ENCODE measurements at regions not wholly inside any gene's neighbourhood (a gene's known extent, or its start where the extent isn't known, plus 50 kb on each side); places are given as distances from the start of the nearest gene placed in this dataset.

DNA sequence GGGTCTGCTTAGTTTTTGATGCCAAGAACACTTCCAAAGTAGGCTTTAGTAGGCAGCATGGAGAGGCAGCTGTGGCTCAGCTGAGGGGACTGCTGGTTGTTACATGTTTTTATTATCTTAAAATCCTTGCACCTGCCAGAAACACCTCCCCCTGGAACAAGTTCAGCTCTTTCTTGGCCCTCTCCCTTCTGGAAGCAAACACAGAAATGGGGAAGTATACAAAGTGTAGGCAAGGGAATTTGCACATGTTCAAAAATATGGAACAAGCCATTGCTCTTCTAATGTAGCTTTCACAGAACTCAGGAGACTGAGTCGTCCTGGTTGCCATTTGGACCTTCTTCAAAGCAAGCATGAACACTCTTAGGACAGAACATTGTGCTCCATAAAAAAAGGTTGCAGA is 169.1 kb upstream of the SEMA6D start:
- ATAC-seq (ENCODE audit: low read depth) = no peak
- H4K8ac ChIP-seq (ENCODE audit: low read depth in 2 of 2, low read length in 2 of 2) = no peak overlapping the region
- H2AK9ac ChIP-seq (replicated peaks; ENCODE audit: low read depth, low read length, poor library complexity) = no peak overlapping the region
- WGBS, 2 experiments (ENCODE audit: extremely low coverage in 2 of 2, insufficient read length in 1 of 2) = no CpG with 5 or more reads among the region's 1 CpG
- intact Hi-C loops (cut with micrococcal nuclease) = no loop called here
- H2BK120ac ChIP-seq (ENCODE audit: low read depth, low read length) = no peak overlapping the region
- BruUV-seq (replicated peaks) = no TSS peak
- H3K79me1 ChIP-seq (ENCODE audit: low read depth in 1 of 2, low read length in 2 of 2) = no peaks in the 10 kb centered on the region
- H2BK15ac ChIP-seq (ENCODE audit: low read depth, low read length) = no peak overlapping the region
- H3K27me3 ChIP-seq (ENCODE audit: control insufficient read depth, insufficient read depth, low read length) = no peaks in the 10 kb centered on the region; the same call in 1 of the 2 replicates
- H3K4me1 ChIP-seq (ENCODE audit: control insufficient read depth, insufficient read depth, low read length) = no peaks in the 10 kb centered on the region
- CTCF ChIA-PET = interaction anchor here (0.8 kb wide), 1 partner anchor 10 kb away, joined by 4 read pairs; no protein-coding TSS in a partner anchor
- dilution Hi-C loops (cut with HindIII; ENCODE audit: low sequenced_read_pairs, unreplicated experiment) = no loop called here
- no peak overlapping the region for H3K23ac ChIP-seq (ENCODE audit: low read depth, low read length)
- no peak overlapping the region for H4K91ac ChIP-seq (ENCODE audit: insufficient read depth, low read depth, low read length)
- no peak for TF ChIP-seq NFE2L2 (IDR thresholded peaks at IDR 0.05; ENCODE audit: low read depth, low read length)
- no peak for TF ChIP-seq POLR2A (IDR thresholded peaks at IDR 0.05; ENCODE audit: low read depth, low read length)
- no peak for TF ChIP-seq RAD21 (IDR thresholded peaks at IDR 0.05; ENCODE audit: low read length)
- TF ChIP-seq, protein P1, sequence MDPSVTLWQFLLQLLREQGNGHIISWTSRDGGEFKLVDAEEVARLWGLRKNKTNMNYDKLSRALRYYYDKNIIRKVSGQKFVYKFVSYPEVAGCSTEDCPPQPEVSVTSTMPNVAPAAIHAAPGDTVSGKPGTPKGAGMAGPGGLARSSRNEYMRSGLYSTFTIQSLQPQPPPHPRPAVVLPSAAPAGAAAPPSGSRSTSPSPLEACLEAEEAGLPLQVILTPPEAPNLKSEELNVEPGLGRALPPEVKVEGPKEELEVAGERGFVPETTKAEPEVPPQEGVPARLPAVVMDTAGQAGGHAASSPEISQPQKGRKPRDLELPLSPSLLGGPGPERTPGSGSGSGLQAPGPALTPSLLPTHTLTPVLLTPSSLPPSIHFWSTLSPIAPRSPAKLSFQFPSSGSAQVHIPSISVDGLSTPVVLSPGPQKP (IDR thresholded peaks at IDR 0.05; ENCODE audit: borderline replicate concordance, low read depth, low read length) = no peak
- TF ChIP-seq CHD1 (IDR thresholded peaks at IDR 0.05; ENCODE audit: low read depth, low read length) = no peak
- TF ChIP-seq, protein P2, sequence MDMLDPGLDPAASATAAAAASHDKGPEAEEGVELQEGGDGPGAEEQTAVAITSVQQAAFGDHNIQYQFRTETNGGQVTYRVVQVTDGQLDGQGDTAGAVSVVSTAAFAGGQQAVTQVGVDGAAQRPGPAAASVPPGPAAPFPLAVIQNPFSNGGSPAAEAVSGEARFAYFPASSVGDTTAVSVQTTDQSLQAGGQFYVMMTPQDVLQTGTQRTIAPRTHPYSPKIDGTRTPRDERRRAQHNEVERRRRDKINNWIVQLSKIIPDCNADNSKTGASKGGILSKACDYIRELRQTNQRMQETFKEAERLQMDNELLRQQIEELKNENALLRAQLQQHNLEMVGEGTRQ (IDR thresholded peaks at IDR 0.05; ENCODE audit: low read depth, low read length) = no peak
- no peak for TF ChIP-seq MAZ (IDR thresholded peaks at IDR 0.05; ENCODE audit: borderline replicate concordance, low read depth, low read length)
- no peak for TF ChIP-seq BHLHE40 (IDR thresholded peaks at IDR 0.05; ENCODE audit: low read depth, low read length)
- no peak for TF ChIP-seq RFX5 (IDR thresholded peaks at IDR 0.05; ENCODE audit: low read depth, low read length)
- TF ChIP-seq MAFK (IDR thresholded peaks at IDR 0.05; ENCODE audit: low read depth, low read length) = no peak
- no peak for TF ChIP-seq MXI1 (IDR thresholded peaks at IDR 0.05; ENCODE audit: borderline replicate concordance, low read depth, low read length)
- no peak for TF ChIP-seq CEBPB (IDR thresholded peaks at IDR 0.05; ENCODE audit: low read depth, low read length)
- no peak for TF ChIP-seq FOS (IDR thresholded peaks at IDR 0.05; ENCODE audit: low read depth, low read length)
- TF ChIP-seq, protein P3, sequence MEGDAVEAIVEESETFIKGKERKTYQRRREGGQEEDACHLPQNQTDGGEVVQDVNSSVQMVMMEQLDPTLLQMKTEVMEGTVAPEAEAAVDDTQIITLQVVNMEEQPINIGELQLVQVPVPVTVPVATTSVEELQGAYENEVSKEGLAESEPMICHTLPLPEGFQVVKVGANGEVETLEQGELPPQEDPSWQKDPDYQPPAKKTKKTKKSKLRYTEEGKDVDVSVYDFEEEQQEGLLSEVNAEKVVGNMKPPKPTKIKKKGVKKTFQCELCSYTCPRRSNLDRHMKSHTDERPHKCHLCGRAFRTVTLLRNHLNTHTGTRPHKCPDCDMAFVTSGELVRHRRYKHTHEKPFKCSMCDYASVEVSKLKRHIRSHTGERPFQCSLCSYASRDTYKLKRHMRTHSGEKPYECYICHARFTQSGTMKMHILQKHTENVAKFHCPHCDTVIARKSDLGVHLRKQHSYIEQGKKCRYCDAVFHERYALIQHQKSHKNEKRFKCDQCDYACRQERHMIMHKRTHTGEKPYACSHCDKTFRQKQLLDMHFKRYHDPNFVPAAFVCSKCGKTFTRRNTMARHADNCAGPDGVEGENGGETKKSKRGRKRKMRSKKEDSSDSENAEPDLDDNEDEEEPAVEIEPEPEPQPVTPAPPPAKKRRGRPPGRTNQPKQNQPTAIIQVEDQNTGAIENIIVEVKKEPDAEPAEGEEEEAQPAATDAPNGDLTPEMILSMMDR (conservative IDR thresholded peaks at IDR 0.05; ENCODE audit: low read depth, low read length) = no peak
- TF ChIP-seq SMC3 (IDR thresholded peaks at IDR 0.05; ENCODE audit: low read depth, low read length) = no peak
- H2BK20ac ChIP-seq (ENCODE audit: low read depth, low read length) = no peak overlapping the region
- peak overlapping the region; percentile 42; the same call in 1 of the 2 replicates for H4K5ac ChIP-seq (ENCODE audit: low read depth, low read length)
- H3K4ac ChIP-seq (ENCODE audit: low read depth, low read length) = no peak overlapping the region
- no peak overlapping the region for H3K14ac ChIP-seq (replicated peaks; ENCODE audit: low read depth, low read length)
- H3K4me2 ChIP-seq (ENCODE audit: low read depth, low read length) = no peak overlapping the region
- no peak overlapping the region for H3K56ac ChIP-seq (ENCODE audit: extremely low read depth, insufficient read depth, low read length)
- H3K4me3 ChIP-seq (ENCODE audit: insufficient read depth, low read depth, low read length) = no peak overlapping the region
- H3K9ac ChIP-seq (ENCODE audit: low read depth, low read length) = no peak overlapping the region
- no peaks in the 10 kb centered on the region for H4K20me1 ChIP-seq (ENCODE audit: insufficient read depth, low read length)
- no peak overlapping the region for H3K27ac ChIP-seq (ENCODE audit: insufficient read depth, low read length)
- H3K18ac ChIP-seq (ENCODE audit: low read depth, low read length) = no peak overlapping the region
- no peak overlapping the region for H2AFZ ChIP-seq (replicated peaks; ENCODE audit: low read length, poor library complexity)
- POLR2A ChIA-PET (ENCODE audit: unreplicated experiment) = no interaction called here
- in situ Hi-C loops (cut with MboI; ENCODE audit: low sequenced_read_pairs) = no loop called here
- H2BK5ac ChIP-seq (ENCODE audit: low read depth, low read length, poor library complexity, severe bottlenecking) = no peak overlapping the region
- no peak for DNase-seq
- H3K36me3 ChIP-seq (ENCODE audit: control insufficient read depth, insufficient read depth, low read length) = no peaks in the 10 kb centered on the region
- H3K9me3 ChIP-seq (ENCODE audit: control insufficient read depth, insufficient read depth, low read length) = no peaks in the 10 kb centered on the region
- no peak overlapping the region for H2AK5ac ChIP-seq (ENCODE audit: low read depth, low read length)
- H3K9me1 ChIP-seq (ENCODE audit: insufficient read depth, low read length) = no peaks in the 10 kb centered on the region

Data from IMR-90 (cell line).